ENCODE measurements at regions not wholly inside any gene's neighbourhood (a gene's known extent, or its start where the extent isn't known, plus 50 kb on each side); places are given as distances from the start of the nearest gene placed in this dataset.

- TF ChIP-seq CTCF (IDR thresholded peaks at IDR 0.05; ENCODE audit: poor library complexity): no peak
- TF ChIP-seq EZH2phosphoT487 (IDR thresholded peaks at IDR 0.05; ENCODE audit: low read depth, severe bottlenecking, unreplicated experiment): no peak
These were observed 509.8 kb upstream of the MGMT start for GRCh38 chr10:128957221-128957620.
